Mucosa of descending colon (tissue), 3 donors: ENCODE measurements at regions not wholly inside any gene's neighbourhood (a gene's known extent, or its start where the extent isn't known, plus 50 kb on each side); places are given as distances from the start of the nearest gene placed in this dataset.

Experiments used
- ATAC-seq: fragments of 200-7000 bp; cut with Tn5 transposase; one replicate; pipeline ENCODE4 v1.9.1; 2020; ENCODE audit warnings: mild to moderate bottlenecking, moderate library complexity
- DNase-seq, 3 donors: peaks; one replicate each; pipeline ENCODE4 v3.0.0-alpha.2; 2020
- H3K36me3 ChIP-seq: fragments of 200-600 bp; one replicate; pipeline ENCODE4 v1.8.0; 2021; ENCODE audit warnings: low read depth, mild to moderate bottlenecking
- H3K4me1 ChIP-seq: fragments of 200-600 bp; one replicate; pipeline ENCODE4 v1.8.0; 2021; ENCODE audit warnings: low read depth, mild to moderate bottlenecking
- H3K4me3 ChIP-seq: fragments of 200-600 bp; one replicate; pipeline ENCODE4 v1.8.0; 2021; ENCODE audit warnings: mild to moderate bottlenecking
- H3K9me3 ChIP-seq: fragments of 200-600 bp; one replicate; pipeline ENCODE4 v1.8.0; 2021; ENCODE audit warnings: mild to moderate bottlenecking
- intact Hi-C, 2 donors: fragments of 100-400 bp; cut with DNase I in 1 of 2; cut with micrococcal nuclease in 1 of 2; formaldehyde crosslinking; loops; one replicate each; pipeline versions ENCODE4 v1.11.0 to v1.11.1; 2022; cut with DNase I, micrococcal nuclease
- TF ChIP-seq, protein P1 (sequence below): fragments of 200-600 bp; IDR thresholded peaks from one replicate; pipeline ENCODE4 v1.8.0; 2022; ENCODE audit warnings: antibody characterized with exemption, mild to moderate bottlenecking
- donor health status: DM: no; HTN: no; CAD: no; lungs with moderate emphysema.
- donor health status: DM: no; HTN: no; CAD: no.
- donor health status: DM: no; HTN: yes; CAD: no.

DNA sequence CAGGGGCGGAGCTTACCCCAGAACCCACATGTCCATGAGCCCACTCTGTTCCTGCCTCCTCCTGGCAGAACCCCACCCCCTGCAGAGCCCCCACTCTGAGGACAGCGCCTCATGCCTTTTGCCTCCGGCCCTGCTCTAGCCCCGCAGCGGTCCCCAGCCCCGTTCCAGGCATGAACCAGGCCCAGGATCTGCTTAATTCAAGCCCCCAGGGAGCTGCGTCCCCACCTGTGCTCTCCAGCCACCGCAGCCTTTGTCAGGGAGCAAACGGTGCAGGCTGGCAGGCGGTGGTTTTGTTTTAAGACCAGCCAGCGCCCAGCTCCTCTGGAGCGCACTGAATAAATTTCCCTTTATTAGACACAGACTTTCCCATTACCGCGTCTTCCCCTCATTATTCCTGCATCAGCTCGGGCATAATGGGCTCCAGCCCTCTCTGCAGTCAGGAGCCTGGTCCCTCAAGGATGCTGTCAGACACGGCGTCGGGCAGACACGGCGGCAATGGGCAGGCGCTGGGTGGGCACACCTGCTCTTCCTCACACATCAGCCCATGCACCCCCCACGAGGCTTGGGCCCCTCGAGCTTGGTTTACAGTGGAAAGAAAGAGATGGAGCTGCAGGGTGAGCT is 137.6 kb downstream of the OLFM1 start:
- intact Hi-C loops = no loop called here
- DNase-seq (peak in 1 of 3 donors; percentile 43), ATAC-seq (no peak)
- TF ChIP-seq, protein P1, sequence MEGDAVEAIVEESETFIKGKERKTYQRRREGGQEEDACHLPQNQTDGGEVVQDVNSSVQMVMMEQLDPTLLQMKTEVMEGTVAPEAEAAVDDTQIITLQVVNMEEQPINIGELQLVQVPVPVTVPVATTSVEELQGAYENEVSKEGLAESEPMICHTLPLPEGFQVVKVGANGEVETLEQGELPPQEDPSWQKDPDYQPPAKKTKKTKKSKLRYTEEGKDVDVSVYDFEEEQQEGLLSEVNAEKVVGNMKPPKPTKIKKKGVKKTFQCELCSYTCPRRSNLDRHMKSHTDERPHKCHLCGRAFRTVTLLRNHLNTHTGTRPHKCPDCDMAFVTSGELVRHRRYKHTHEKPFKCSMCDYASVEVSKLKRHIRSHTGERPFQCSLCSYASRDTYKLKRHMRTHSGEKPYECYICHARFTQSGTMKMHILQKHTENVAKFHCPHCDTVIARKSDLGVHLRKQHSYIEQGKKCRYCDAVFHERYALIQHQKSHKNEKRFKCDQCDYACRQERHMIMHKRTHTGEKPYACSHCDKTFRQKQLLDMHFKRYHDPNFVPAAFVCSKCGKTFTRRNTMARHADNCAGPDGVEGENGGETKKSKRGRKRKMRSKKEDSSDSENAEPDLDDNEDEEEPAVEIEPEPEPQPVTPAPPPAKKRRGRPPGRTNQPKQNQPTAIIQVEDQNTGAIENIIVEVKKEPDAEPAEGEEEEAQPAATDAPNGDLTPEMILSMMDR = no peak
- H3K36me3 ChIP-seq = no peaks in the 10 kb centered on the region
- H3K9me3 ChIP-seq = no peaks in the 10 kb centered on the region
- no peaks in the 10 kb centered on the region for H3K4me1 ChIP-seq
- H3K4me3 ChIP-seq = no peak overlapping the region

DNA sequence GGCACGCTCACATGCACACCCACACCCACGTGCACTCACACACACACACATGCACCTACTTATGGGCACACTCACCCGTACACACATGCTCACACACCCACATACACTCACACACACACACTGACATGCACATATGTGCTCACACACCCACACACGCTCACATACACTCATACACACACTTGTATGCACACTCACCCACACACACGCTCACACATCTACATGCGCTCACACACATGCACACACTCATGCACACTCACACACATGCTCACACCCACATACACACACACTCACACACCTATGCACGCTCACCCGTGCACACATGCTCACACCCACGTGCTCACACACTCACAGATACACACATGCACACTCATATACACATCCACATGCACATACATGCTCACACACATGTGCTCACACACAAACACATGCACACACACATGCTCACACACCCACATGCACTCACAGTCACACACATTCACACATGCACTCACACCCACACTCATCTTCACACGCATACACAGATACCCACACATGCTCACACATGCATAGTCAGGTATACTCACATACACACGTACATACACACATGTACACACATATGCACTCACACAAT is 138.3 kb downstream of the OLFM1 start:
- intact Hi-C loops = no loop called here
- ATAC-seq (no peak), DNase-seq (no peak)
- H3K9me3 ChIP-seq = no peaks in the 10 kb centered on the region
- TF ChIP-seq, protein P1 = no peak
- no peak overlapping the region for H3K4me3 ChIP-seq
- H3K4me1 ChIP-seq = no peaks in the 10 kb centered on the region
- H3K36me3 ChIP-seq = no peaks in the 10 kb centered on the region

DNA sequence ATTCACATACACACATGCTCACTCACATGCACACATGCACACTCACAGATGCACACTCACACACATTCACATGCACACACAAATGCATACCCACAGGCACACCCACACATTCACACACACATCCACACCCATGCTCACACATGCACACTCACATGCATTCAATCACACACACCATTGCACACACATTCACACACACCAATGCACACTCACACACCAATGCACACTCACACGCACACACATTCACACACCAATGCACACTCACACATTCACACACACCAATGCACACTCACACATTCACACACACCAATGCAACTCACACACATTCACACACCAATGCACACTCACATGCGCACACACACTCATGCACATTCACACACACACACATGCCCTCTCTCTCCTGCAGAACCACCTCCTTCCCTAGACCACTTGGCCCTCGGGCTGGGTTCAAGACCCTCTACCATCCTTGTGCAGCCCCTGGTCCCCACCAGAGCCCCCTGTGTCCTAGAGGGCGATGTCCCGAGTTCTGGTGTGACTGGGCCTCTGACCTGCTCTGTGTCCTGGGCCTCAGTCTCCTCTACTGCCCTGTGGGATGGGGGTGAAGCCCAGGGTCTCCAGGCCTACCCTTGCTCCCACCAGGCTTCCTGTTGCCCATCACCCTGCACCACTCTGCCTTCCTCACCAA is 139.0 kb downstream of the OLFM1 start:
- TF ChIP-seq, protein P1 = no peak
- DNase-seq (no peak), ATAC-seq (no peak)
- Histone ChIP-seq H3K9me3 (no peaks in the 10 kb centered on the region), H3K4me1 (no peaks in the 10 kb centered on the region), H3K4me3 (no peak overlapping the region), H3K36me3 (no peaks in the 10 kb centered on the region)
- intact Hi-C loops = no loop called here

DNA sequence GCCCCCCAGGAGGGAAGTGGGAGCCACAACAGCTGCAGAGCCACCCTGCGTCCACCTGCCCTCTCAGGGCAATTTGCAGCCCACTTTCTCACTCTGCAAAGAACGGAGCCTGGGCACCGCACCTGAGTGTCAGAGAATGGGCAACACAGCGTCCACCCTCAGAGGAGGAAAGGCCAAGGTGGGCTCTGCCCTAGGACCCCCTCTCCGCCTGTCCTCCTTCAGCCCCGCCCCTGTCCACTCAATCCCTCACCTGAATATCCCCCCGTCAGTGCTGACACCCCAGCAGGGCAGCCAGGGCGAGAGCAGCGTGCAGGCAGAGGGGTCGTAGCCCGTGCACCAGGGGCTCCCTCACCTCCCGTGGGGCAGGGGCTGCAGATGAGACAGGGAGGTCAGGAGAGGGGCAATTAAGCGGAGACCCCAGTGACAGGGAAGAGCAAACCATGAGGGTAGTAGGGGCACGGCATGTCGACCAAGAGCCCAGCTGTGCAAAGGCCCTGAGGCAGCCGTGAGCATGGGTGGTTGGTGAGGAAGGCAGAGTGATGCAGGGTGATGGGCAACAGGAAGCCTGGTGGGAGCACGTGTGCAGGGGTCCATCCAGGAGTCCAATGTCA is 140.3 kb downstream of the OLFM1 start:
- ATAC-seq = no peak
- Histone ChIP-seq H3K4me1 (no peaks in the 10 kb centered on the region), H3K4me3 (no peak overlapping the region), H3K9me3 (no peaks in the 10 kb centered on the region), H3K36me3 (no peaks in the 10 kb centered on the region)
- intact Hi-C loops = no loop called here
- TF ChIP-seq, protein P1 = no peak
- peak in 1 of 3 donors; percentile 34 for DNase-seq

DNA sequence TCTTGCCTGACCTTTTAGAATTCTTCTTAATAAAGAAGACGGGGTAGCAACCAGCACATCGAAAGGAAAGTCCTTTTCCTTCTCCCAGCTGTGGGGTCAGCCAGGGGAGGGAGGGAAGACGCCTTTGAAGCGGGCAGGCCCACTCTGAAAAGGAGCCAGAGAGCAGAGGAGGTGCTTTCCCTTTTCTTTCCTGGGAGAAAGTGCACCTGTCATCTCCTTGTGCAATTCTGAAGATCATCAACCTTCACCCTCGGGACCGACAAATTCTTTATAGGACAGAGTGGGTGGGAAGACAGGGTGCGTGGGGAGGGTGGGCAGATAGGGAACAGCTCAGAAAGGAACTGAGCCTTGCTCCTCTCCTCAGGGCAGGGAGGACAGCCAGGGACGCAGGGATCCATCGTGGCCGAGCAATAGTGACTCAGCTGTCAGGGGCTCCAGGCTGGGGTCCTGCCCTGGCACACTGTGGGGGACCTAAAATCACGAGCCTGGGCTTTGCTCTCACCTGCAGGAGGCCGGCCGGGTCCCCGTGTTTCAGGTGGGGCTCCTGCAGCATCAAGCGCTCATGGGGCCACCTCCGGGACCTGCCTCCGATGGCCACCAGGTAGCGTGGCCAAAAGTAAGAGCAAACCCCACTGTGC is 141.0 kb downstream of the OLFM1 start:
- Histone ChIP-seq H3K4me1 (no peaks in the 10 kb centered on the region), H3K36me3 (no peaks in the 10 kb centered on the region), H3K9me3 (no peaks in the 10 kb centered on the region), H3K4me3 (no peak overlapping the region)
- intact Hi-C loops = no loop called here
- TF ChIP-seq, protein P1 = no peak
- DNase-seq = peak in 1 of 3 donors; percentile 32
- ATAC-seq = no peak
